Fibroblast of the aortic adventitia (primary cell): ENCODE measurements at regions not wholly inside any gene's neighbourhood (a gene's known extent, or its start where the extent isn't known, plus 50 kb on each side); places are given as distances from the start of the nearest gene placed in this dataset.

Source experiments
- DNase-seq: peaks from one replicate; pipeline ENCODE4 v3.0.0-alpha.2; 2010; ENCODE audit warnings: low read depth
- H3K4me3 ChIP-seq: 2 replicates; pipeline ENCODE4 v1.5.1; 2011; ENCODE audit warnings: low read depth, mild to moderate bottlenecking, control low read depth, low read length, moderate library complexity
- TF ChIP-seq, protein P1 (sequence below): IDR thresholded peaks from 2 replicates; pipeline ENCODE4 v1.5.1; 2011; ENCODE audit warnings: mild to moderate bottlenecking, low read length, control low read depth, inconsistent platforms; ENCODE audit not compliant: insufficient read depth

DNA sequence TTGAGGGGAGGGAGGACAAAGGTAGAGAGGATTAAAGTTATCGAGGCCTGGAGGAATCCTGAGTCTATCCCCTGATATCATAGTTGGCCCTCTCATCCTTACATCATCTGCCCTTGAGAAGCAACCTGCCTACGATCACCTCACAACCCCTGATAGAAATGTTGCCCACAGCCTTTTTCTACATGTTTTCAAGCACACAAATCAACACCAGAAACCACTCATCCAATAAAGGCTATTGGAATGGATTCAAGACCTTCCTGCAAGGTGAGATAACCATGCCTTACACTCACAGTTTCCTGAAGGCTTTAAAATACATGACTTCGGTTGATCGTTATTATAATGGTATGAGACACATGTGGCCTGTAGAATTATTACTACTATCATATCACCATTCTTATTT, 175.7 kb upstream of the EGLN3 start:
- TF ChIP-seq, protein P1, sequence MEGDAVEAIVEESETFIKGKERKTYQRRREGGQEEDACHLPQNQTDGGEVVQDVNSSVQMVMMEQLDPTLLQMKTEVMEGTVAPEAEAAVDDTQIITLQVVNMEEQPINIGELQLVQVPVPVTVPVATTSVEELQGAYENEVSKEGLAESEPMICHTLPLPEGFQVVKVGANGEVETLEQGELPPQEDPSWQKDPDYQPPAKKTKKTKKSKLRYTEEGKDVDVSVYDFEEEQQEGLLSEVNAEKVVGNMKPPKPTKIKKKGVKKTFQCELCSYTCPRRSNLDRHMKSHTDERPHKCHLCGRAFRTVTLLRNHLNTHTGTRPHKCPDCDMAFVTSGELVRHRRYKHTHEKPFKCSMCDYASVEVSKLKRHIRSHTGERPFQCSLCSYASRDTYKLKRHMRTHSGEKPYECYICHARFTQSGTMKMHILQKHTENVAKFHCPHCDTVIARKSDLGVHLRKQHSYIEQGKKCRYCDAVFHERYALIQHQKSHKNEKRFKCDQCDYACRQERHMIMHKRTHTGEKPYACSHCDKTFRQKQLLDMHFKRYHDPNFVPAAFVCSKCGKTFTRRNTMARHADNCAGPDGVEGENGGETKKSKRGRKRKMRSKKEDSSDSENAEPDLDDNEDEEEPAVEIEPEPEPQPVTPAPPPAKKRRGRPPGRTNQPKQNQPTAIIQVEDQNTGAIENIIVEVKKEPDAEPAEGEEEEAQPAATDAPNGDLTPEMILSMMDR, result no peak
- no peak overlapping the region for H3K4me3 ChIP-seq

DNA sequence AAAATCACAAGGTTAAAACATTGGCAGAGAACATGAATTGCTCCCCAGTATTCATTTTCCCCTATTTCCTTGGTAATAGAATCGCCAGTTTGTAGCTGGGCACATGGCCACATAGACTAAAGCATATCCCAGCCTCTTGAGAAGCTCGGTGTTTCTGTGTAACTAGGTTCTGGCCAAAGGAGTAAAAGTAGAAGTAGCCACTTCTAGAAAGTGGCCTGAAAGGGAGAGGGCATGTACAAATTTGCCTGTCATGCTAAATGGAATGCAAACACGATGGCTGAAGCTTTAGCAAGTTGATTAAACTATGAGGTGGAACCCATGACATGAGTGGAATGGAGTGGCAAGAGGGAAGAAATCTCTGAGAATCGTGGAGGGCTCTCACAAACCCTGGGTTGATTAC, 173.7 kb upstream of the EGLN3 start:
- no peak for DNase-seq
- TF ChIP-seq, protein P1, result no peak
- no peak overlapping the region for H3K4me3 ChIP-seq

More for the DNA sequence above, 175.7 kb upstream of the EGLN3 start:
- no peak for DNase-seq

DNA sequence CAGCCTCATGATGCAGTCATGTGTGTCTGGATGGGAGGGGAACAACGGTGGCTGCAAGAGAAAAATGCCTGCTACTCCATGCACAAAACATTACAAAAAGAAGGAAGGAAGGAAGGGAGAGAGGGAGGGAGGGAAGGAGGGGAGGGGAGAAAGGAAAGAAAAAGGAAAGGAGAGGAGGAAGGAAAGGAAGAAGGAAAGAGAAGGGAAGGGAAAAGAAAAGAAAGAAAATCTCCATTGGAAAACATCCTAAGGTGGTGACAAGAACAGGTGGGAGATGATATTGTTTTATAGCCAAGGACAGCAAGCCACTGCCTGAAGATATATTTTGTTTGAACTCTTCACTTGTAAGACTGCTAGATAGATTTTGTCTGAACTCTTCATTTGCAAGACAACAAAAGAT, 171.8 kb upstream of the EGLN3 start:
- H3K4me3 ChIP-seq, result no peak overlapping the region
- TF ChIP-seq, protein P1, result no peak
- DNase-seq, result no peak

DNA sequence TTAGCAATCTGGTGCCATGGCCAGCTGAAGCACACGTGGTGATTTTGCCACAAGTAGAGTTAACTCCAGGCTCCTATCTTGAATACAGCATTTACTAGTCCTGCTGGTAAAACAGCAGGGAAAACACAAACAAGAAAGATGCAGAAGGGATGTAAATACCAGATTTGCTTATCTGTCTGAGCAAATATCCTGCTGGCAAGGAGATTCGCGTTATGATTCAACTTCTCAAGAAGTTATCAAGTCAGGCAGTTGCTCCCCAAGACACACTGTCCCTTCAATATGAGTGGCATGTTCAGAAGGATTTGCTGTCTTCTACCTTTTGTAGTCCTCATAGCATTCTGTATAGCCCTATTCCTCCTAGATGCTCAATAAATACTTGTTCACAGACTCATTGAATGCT, 171.2 kb upstream of the EGLN3 start:
- no peak for DNase-seq
- TF ChIP-seq, protein P1, result no peak
- no peak overlapping the region for H3K4me3 ChIP-seq

DNA sequence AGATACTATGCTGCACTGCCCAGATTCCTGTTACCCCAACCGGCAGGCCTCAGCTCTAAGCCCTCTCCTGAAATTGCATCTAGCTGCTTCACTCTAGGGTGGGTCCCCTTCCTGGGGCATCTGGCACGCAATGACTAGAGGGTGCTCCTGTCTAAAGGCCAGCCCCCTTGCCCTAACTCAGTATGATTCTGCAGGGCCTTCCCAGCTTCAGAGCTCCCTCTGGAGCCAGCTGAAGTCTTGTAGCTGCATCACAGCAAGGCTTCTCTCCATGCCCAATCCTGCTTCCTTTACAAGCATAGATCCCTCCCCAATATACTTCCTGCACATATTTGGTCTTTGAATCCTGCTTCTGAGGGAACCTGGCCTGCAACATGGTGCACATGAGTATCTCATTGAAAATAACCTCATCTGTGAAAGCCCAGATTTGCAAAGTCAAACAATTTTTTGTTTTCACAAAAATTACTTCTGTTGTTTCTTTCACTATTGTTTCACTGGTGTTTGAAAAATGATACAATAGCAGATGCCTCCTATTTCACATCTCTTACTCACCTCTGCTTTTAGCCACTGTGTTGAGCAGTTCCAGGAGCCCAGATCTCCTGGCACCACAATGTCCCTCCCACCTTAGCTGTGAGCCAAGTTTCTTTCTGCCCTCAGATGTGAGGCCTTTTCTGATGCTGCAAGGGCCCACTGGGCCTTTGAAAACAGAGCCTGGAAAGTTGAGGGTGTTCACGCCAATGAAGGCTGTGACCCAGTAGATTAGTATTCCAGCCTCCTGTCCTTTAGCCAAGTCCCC, 169.5 kb upstream of the EGLN3 start:
- TF ChIP-seq, protein P1, result no peak
- DNase-seq, result no peak
- no peak overlapping the region for H3K4me3 ChIP-seq

DNA sequence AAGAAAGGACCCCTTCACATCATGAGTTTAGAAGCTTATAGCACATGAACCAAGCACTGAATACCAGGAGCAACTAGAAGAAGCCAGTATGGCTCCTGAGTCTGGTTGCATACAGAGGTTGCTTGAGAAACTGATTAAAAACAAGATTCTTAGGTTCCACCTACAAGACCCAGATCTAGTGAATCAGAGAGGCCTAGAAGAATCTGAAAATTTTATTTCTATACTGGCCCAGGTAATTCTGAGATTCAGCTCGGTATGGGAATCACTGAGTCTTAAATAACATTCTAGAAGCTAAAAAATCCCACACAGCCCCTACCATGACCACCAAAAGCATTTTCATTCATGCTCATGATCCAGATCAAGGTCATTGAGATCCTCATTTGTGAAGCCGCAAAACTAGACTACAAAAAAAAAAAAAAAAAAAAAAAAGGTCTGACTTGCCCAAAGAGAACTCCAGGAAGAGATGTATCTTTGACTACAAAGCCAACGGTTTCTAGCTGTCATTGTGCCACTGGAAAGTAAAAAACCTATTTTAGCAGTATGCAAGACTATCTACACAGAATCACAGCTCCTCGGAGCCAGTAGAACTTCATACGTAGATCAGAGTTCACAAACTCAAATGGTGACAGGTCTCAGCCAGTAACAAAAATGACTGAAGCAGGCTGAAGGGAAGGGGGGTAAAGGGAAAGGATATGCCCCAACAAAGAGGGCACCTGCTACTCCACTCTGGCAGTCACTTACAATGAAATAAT, 168.4 kb upstream of the EGLN3 start:
- TF ChIP-seq, protein P1, result no peak
- no peak for DNase-seq
- H3K4me3 ChIP-seq, result no peak overlapping the region
